ENCODE measurements at regions not wholly inside any gene's neighbourhood (a gene's known extent, or its start where the extent isn't known, plus 50 kb on each side); places are given as distances from the start of the nearest gene placed in this dataset.
"Not testable (repeated sequence)": the region's sequence is repeated elsewhere in the genome, so short reads cannot be mapped to it uniquely, and the experiment has no call there.

GRCh38 chr6:76165471-76166221, 93.2 kb upstream of the IMPG1 start:
- Mint-ChIP-seq H3K27ac (no peak overlapping the region), H3K36me3 (ENCODE audit: low read depth) (no peaks in the 10 kb centered on the region), H3K4me1 (ENCODE audit: low read depth) (no peaks in the 10 kb centered on the region), H3K4me3 (no peak overlapping the region), H3K27me3 (no peaks in the 10 kb centered on the region), H3K9me3 (peaks cover 82% of the 10 kb centered on the region)
- intact Hi-C loops (cut with micrococcal nuclease): no loop called here

GRCh38 chr6:76162811-76163210, 90.3 kb upstream of the IMPG1 start:
- no peaks in the 10 kb centered on the region for H3K4me1 Mint-ChIP-seq (ENCODE audit: low read depth)
- no peaks in the 10 kb centered on the region for H3K27me3 Mint-ChIP-seq
- intact Hi-C loops (cut with micrococcal nuclease): no loop called here
- H3K36me3 Mint-ChIP-seq (ENCODE audit: low read depth): no peaks in the 10 kb centered on the region
- no peak overlapping the region for H3K4me3 Mint-ChIP-seq
- H3K9me3 Mint-ChIP-seq: peaks cover 85% of the 10 kb centered on the region
- H3K27ac Mint-ChIP-seq: no peak overlapping the region

- H3K27ac Mint-ChIP-seq; intact Hi-C loops (cut with micrococcal nuclease); H3K4me3 Mint-ChIP-seq; H3K4me1 Mint-ChIP-seq (ENCODE audit: low read depth); H3K27me3 Mint-ChIP-seq; H3K36me3 Mint-ChIP-seq (ENCODE audit: low read depth): not testable (repeated sequence)
- H3K9me3 Mint-ChIP-seq: peaks cover 54% of the 10 kb centered on the region
Observed at GRCh38 chr6:76157800-76158199, 85.3 kb upstream of the IMPG1 start.

- intact Hi-C loops (cut with micrococcal nuclease): no loop called here
- H3K4me1 Mint-ChIP-seq (ENCODE audit: low read depth): no peaks in the 10 kb centered on the region
- H3K9me3 Mint-ChIP-seq: peaks cover 37% of the 10 kb centered on the region
- H3K36me3 Mint-ChIP-seq (ENCODE audit: low read depth): no peaks in the 10 kb centered on the region
- no peaks in the 10 kb centered on the region for H3K27me3 Mint-ChIP-seq
- H3K4me3 Mint-ChIP-seq: no peak overlapping the region
- H3K27ac Mint-ChIP-seq: no peak overlapping the region
Observed at GRCh38 chr6:76135481-76135880, 63.0 kb upstream of the IMPG1 start.

- no peaks in the 10 kb centered on the region for H3K36me3 Mint-ChIP-seq (ENCODE audit: low read depth)
- H3K9me3 Mint-ChIP-seq: peaks cover 30% of the 10 kb centered on the region
- H3K4me1 Mint-ChIP-seq (ENCODE audit: low read depth): no peaks in the 10 kb centered on the region
- no peak overlapping the region for H3K4me3 Mint-ChIP-seq
- H3K27ac Mint-ChIP-seq: no peak overlapping the region
- intact Hi-C loops (cut with micrococcal nuclease): no loop called here
- H3K27me3 Mint-ChIP-seq: no peaks in the 10 kb centered on the region
Observed at GRCh38 chr6:76134651-76135050, 62.2 kb upstream of the IMPG1 start.

- intact Hi-C loops (cut with micrococcal nuclease): no loop called here
Observed at GRCh38 chr6:76124018-76124417, 51.6 kb upstream of the IMPG1 start.

More at GRCh38 chr6:76124018-76124417, 51.6 kb upstream of the IMPG1 start:
- Mint-ChIP-seq H3K4me1 (ENCODE audit: low read depth) (no peaks in the 10 kb centered on the region), H3K36me3 (ENCODE audit: low read depth) (no peaks in the 10 kb centered on the region), H3K27ac (no peak overlapping the region), H3K4me3 (no peak overlapping the region), H3K9me3 (peaks cover 31% of the 10 kb centered on the region), H3K27me3 (no peaks in the 10 kb centered on the region)

Data from dendritic cell treated with granulocyte-macrophage colony-stimulating factor and Interleukin-4, amounts not matched to agents 40 ng/mL and 50 ng/mL, for 4 days (primary cell).